ENCODE measurements at regions not wholly inside any gene's neighbourhood (a gene's known extent, or its start where the extent isn't known, plus 50 kb on each side); places are given as distances from the start of the nearest gene placed in this dataset.

DNA sequence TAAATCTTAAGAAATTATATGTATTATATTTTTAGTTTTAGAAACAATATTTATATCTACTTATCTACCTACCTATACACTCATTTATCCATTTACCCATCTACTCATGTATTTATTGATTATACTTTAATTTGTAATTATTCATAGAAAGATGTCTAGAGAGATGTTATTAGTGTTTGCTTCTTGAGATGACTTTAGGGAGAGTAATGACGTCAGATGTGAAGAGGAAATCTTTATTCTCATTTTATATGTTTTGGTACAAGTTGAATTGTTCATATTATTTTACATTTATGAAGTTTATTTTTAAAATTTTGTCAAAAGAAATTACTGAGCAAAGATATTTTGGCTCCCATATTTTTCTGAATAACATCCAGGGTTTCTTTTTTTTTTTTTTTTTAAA, 271.3 kb upstream of the SLC8A1 start:
- TF ChIP-seq, protein P1, sequence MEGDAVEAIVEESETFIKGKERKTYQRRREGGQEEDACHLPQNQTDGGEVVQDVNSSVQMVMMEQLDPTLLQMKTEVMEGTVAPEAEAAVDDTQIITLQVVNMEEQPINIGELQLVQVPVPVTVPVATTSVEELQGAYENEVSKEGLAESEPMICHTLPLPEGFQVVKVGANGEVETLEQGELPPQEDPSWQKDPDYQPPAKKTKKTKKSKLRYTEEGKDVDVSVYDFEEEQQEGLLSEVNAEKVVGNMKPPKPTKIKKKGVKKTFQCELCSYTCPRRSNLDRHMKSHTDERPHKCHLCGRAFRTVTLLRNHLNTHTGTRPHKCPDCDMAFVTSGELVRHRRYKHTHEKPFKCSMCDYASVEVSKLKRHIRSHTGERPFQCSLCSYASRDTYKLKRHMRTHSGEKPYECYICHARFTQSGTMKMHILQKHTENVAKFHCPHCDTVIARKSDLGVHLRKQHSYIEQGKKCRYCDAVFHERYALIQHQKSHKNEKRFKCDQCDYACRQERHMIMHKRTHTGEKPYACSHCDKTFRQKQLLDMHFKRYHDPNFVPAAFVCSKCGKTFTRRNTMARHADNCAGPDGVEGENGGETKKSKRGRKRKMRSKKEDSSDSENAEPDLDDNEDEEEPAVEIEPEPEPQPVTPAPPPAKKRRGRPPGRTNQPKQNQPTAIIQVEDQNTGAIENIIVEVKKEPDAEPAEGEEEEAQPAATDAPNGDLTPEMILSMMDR (conservative IDR thresholded peaks at IDR 0.05; ENCODE audit: low read length), result no peak
- TF ChIP-seq EZH2phosphoT487 (IDR thresholded peaks at IDR 0.05; ENCODE audit: borderline replicate concordance, low read depth, low read length), result no peak
